ENCODE measurements at regions not wholly inside any gene's neighbourhood (a gene's known extent, or its start where the extent isn't known, plus 50 kb on each side); places are given as distances from the start of the nearest gene placed in this dataset.

DNA sequence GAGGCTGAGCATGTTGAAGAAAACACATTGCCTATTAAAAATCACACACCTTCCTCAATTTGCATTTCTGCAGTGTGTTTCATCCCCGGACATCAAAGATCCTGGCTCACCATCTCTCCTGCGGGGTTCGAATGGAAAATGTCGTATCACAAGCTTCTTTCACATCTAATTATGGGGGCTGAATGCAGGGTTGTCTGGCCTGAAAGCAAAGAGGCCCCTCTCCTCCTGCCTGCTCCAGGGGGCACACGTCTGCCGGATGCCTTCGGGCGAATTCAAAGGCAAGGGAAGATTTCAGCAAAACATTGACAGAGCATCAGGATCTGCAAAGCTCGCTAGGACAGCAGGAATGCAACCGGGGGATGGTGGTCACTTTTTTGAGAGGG, 1447.7 kb downstream of the TBC1D22A start:
- H3K27me3 ChIP-seq (ENCODE audit: control insufficient read depth, insufficient read depth, low read length): no peaks in the 10 kb centered on the region
- no peak overlapping the region for H3K4me3 ChIP-seq (ENCODE audit: low read depth, low read length)
- H3K36me3 ChIP-seq (ENCODE audit: control insufficient read depth, insufficient read depth, low read length): no peaks in the 10 kb centered on the region
- CTCF ChIA-PET: no interaction called here
- TF ChIP-seq, protein P1, sequence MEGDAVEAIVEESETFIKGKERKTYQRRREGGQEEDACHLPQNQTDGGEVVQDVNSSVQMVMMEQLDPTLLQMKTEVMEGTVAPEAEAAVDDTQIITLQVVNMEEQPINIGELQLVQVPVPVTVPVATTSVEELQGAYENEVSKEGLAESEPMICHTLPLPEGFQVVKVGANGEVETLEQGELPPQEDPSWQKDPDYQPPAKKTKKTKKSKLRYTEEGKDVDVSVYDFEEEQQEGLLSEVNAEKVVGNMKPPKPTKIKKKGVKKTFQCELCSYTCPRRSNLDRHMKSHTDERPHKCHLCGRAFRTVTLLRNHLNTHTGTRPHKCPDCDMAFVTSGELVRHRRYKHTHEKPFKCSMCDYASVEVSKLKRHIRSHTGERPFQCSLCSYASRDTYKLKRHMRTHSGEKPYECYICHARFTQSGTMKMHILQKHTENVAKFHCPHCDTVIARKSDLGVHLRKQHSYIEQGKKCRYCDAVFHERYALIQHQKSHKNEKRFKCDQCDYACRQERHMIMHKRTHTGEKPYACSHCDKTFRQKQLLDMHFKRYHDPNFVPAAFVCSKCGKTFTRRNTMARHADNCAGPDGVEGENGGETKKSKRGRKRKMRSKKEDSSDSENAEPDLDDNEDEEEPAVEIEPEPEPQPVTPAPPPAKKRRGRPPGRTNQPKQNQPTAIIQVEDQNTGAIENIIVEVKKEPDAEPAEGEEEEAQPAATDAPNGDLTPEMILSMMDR (IDR thresholded peaks at IDR 0.05; ENCODE audit: insufficient read depth, low read depth, low read length): no peak
- no peak for DNase-seq (ENCODE audit: low read depth)
- POLR2A ChIA-PET: no interaction called here

DNA sequence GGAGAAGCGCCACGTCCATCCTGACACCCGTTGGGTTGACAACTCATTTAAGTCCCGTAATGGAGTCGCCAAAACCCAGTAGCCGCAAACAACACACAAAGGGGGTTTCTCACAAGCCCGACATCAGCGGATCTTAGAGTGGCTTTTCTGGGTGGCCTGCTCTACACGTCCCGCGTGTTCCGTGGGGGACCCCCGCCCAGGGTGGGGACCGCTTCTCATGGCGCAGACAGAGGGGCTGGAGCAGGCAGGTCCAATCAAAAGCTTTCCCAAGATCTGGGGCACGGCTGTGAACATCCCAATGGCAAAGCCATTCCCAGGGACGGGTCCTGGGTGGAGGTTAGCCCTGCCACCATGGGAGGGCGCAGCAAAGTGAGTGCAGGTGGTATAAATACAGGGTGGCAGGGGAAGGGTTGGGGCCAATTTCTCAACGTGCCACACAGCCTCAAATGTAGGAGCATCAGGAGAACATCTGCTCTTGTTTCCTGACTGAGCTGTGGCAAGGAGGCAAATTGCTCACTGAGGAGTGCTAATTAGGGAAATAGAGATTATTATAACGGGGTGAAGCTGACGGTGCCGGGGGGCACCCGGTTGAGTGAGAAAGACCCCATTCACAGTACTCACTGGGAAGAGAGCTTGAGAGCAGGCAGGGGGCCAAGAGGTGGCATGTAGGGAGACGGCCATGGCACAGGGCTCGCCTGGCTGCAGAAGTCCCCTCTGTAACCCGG, 1447.2 kb downstream of the TBC1D22A start:
- ChIA-PET CTCF (no interaction called here), POLR2A (no interaction called here)

DNA sequence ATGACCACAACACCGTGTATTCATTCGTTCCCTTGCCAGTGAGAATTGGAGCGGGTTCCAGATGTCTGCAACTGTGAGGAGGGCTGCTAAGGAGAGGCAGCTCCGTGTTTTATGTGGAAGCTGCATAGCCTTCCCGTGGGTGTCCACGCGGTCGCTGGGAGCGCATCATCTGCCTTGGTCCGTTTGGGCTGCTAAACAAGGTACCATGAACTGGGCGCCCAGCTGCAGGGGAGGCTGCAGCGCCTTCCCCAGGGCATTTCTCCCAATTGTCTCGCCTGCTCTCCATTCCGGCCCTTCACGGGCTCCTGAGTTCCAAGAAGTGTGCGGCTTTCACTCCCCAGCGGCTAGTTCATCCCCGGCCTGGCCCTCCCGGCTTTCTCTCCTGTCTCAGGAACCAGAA, 1446.4 kb downstream of the TBC1D22A start:
- Histone ChIP-seq H3K4me3 (ENCODE audit: low read depth, low read length) (no peak overlapping the region), H3K27me3 (ENCODE audit: control insufficient read depth, insufficient read depth, low read length) (no peaks in the 10 kb centered on the region), H3K36me3 (ENCODE audit: control insufficient read depth, insufficient read depth, low read length) (no peaks in the 10 kb centered on the region)
- DNase-seq (ENCODE audit: low read depth): no peak
- ChIA-PET CTCF (no interaction called here), POLR2A (no interaction called here)
- TF ChIP-seq, protein P1 (IDR thresholded peaks at IDR 0.05; ENCODE audit: insufficient read depth, low read depth, low read length): no peak

More for the DNA sequence above, 1447.2 kb downstream of the TBC1D22A start:
- Histone ChIP-seq H3K36me3 (ENCODE audit: control insufficient read depth, insufficient read depth, low read length) (no peaks in the 10 kb centered on the region), H3K27me3 (ENCODE audit: control insufficient read depth, insufficient read depth, low read length) (no peaks in the 10 kb centered on the region), H3K4me3 (ENCODE audit: low read depth, low read length) (no peak overlapping the region)
- DNase-seq (ENCODE audit: low read depth): no peak
- TF ChIP-seq, protein P1 (IDR thresholded peaks at IDR 0.05; ENCODE audit: insufficient read depth, low read depth, low read length): no peak

DNA sequence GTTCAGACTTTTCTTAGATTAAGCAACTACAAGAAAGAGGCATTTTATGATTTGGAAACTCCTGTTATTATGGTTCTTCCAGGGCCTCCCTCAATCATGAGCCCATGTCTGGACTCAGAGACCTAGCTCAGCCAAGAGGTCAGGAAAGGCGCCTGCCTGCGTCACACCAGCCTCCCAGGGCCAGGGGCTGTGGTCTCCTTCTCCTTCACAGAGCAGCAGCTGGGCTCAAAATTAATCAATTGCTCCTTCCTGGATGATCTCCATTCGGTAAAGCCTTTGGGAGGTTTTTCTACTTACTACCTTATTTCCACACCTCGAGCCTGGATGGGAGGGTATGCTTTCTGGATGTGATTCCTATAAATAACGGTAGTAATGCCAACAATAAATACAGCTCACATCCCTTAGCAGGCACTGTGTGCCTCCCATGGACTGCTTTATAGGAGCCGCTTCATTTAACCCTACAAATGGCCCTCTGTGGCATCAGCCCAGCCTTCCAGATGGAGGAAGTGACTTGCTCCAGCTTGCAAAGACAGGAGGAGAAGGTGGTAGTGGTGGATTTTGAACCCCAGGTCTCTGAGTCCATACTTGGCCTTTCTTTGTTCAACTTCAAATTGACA, 1445.6 kb downstream of the TBC1D22A start:
- Histone ChIP-seq H3K4me3 (ENCODE audit: low read depth, low read length) (no peak overlapping the region), H3K27me3 (ENCODE audit: control insufficient read depth, insufficient read depth, low read length) (no peaks in the 10 kb centered on the region), H3K36me3 (ENCODE audit: control insufficient read depth, insufficient read depth, low read length) (no peaks in the 10 kb centered on the region)
- TF ChIP-seq, protein P1 (IDR thresholded peaks at IDR 0.05; ENCODE audit: insufficient read depth, low read depth, low read length): no peak
- POLR2A ChIA-PET: no interaction called here
- no peak for DNase-seq (ENCODE audit: low read depth)
- CTCF ChIA-PET: no interaction called here

DNA sequence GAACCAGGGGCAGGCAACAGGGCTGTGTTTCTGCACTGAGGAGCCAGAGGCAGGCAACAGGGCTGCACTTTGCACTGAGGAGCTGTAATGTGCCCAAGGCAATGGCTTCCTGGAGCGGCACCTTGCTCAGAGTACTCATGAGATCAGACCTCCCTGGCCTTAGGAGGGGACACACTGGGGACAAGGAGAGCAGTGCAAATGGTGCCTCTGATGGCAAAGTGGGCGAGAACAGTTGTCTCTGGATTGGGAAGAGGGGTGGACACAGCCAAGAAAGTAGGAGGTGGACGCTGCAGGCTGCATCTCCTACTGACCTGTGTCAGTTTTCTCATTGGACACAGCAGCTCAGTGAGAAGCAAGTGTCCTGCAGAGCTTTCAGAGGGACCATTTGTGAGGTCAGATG, 1443.3 kb downstream of the TBC1D22A start:
- POLR2A ChIA-PET: no interaction called here
- Histone ChIP-seq H3K36me3 (ENCODE audit: control insufficient read depth, insufficient read depth, low read length) (no peaks in the 10 kb centered on the region), H3K4me3 (ENCODE audit: low read depth, low read length) (no peak overlapping the region), H3K27me3 (ENCODE audit: control insufficient read depth, insufficient read depth, low read length) (no peaks in the 10 kb centered on the region)
- TF ChIP-seq, protein P1 (IDR thresholded peaks at IDR 0.05; ENCODE audit: insufficient read depth, low read depth, low read length): no peak
- no peak for DNase-seq (ENCODE audit: low read depth)
- CTCF ChIA-PET: no interaction called here

Data from BJ (cell line).